Testis (tissue), 2 donors: ENCODE measurements at regions not wholly inside any gene's neighbourhood (a gene's known extent, or its start where the extent isn't known, plus 50 kb on each side); places are given as distances from the start of the nearest gene placed in this dataset.

ENCODE experiments used
- POLR2A ChIP-seq: fragments of 450-650 bp; IDR thresholded peaks from one replicate; pipeline ENCODE4 v1.6.1; 2017; ENCODE audit warnings: antibody characterized with exemption, mild to moderate bottlenecking, moderate library complexity
- TF ChIP-seq, protein P1 (sequence below), 3 experiments: fragments of 450-650 bp in 2 of 3; fragments of 200-600 bp in 1 of 3; sonication (generic) in 1 of 3; IDR thresholded peaks; one replicate each; pipeline ENCODE4 v1.5.1; 2016 to 2019; ENCODE audit warnings: antibody characterized with exemption in 3 of 3, mild to moderate bottlenecking in 2 of 3, moderate library complexity in 1 of 3

- TF ChIP-seq, protein P1, sequence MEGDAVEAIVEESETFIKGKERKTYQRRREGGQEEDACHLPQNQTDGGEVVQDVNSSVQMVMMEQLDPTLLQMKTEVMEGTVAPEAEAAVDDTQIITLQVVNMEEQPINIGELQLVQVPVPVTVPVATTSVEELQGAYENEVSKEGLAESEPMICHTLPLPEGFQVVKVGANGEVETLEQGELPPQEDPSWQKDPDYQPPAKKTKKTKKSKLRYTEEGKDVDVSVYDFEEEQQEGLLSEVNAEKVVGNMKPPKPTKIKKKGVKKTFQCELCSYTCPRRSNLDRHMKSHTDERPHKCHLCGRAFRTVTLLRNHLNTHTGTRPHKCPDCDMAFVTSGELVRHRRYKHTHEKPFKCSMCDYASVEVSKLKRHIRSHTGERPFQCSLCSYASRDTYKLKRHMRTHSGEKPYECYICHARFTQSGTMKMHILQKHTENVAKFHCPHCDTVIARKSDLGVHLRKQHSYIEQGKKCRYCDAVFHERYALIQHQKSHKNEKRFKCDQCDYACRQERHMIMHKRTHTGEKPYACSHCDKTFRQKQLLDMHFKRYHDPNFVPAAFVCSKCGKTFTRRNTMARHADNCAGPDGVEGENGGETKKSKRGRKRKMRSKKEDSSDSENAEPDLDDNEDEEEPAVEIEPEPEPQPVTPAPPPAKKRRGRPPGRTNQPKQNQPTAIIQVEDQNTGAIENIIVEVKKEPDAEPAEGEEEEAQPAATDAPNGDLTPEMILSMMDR (IDR thresholded peaks at IDR 0.05), result no peak
- TF ChIP-seq POLR2A, result no peak
Measured at GRCh38 chr20:53707371-53708055, 113.9 kb upstream of the ZNF217 start.
